ENCODE measurements at regions not wholly inside any gene's neighbourhood (a gene's known extent, or its start where the extent isn't known, plus 50 kb on each side); places are given as distances from the start of the nearest gene placed in this dataset.
A peak's percentile ranks its signal among the peaks of the same experiment; 100 is the strongest.
"Not testable (repeated sequence)": the region's sequence is repeated elsewhere in the genome, so short reads cannot be mapped to it uniquely, and the experiment has no call there.

DNA sequence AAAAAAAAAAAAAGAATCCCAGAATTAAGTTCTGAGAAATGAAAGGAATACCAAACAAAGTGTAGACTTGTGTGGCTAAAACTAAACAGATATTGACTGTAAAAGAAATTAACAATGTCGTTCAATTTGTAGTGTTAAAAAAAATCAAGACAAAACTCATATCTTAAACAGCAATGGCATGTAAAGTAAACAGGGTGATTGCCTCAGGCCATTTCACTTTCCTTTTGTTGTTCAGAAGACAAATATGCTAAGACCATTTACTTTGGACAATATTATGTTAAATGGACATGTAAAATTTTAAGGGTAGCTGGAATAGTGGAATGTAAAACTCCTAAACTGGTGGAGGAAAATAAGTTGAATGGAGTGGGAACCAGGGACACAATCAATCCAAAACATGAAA, 139.1 kb downstream of the RTP4 start:
- intact Hi-C loops (cut with micrococcal nuclease) = no loop called here
- no peak for DNase-seq
- Histone ChIP-seq H3K9me3 (ENCODE audit: control insufficient read depth in 1 of 2, low read length in 2 of 2) (no peaks in the 10 kb centered on the region), H3K4me1 (ENCODE audit: insufficient read depth, low read length) (no peaks in the 10 kb centered on the region), H3K27ac (ENCODE audit: low read depth, low read length) (no peak overlapping the region), H3K4me3 (ENCODE audit: low read length in 2 of 2) (no peak overlapping the region), H3K27me3 (ENCODE audit: insufficient read depth, low read length) (no peaks in the 10 kb centered on the region), H3K36me3 (ENCODE audit: insufficient read depth, low read length) (no peaks in the 10 kb centered on the region)
- ChIA-PET CTCF (ENCODE audit: partially characterized antibody) (no interaction called here), POLR2A (ENCODE audit: partially characterized antibody) (no interaction called here)
- Mint-ChIP-seq H3K4me3 (no peak overlapping the region), H3K27ac (no peak overlapping the region), H3K27me3 (peaks cover 2 to 5% of the 10 kb centered on the region in 2 donors), H3K36me3 (no peaks in the 10 kb centered on the region), H3K9me3 (peaks cover 2 to 9% (median 4%) of the 10 kb centered on the region in 8 donors), H3K4me1 (no peaks in the 10 kb centered on the region)

DNA sequence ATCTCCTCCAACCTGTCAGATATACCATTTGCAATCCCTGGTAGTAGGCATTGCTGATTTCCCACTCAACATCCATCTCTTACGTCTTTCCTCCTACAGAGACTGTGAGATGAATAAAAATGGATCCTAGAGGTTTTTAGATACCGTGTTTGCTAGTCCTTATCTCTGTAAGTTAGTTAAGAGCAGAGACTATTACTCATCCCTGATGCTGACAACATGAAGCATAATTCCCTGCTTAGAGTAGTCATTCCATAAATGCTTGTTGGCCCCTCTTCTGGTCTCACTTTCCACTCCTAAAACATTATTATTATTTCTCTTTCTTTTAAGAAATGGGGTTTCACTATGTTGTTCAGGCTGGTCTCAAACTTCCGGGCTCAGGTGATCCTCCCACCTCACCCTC, 136.2 kb downstream of the RTP4 start:
- no peaks in the 10 kb centered on the region for H3K27me3 ChIP-seq (ENCODE audit: insufficient read depth, low read length)
- no peak overlapping the region for H3K27ac ChIP-seq (ENCODE audit: low read depth, low read length)
- no peaks in the 10 kb centered on the region for H3K36me3 Mint-ChIP-seq
- no peak overlapping the region for H3K4me3 ChIP-seq (ENCODE audit: low read length in 2 of 2)
- no peak for DNase-seq
- intact Hi-C loops (cut with micrococcal nuclease) = no loop called here
- POLR2A ChIA-PET (ENCODE audit: partially characterized antibody) = no interaction called here
- CTCF ChIA-PET (ENCODE audit: partially characterized antibody) = no interaction called here
- no peaks in the 10 kb centered on the region for H3K9me3 ChIP-seq (ENCODE audit: control insufficient read depth in 1 of 2, low read length in 2 of 2)
- peaks cover 3 to 8% of the 10 kb centered on the region in 2 donors for H3K27me3 Mint-ChIP-seq
- H3K4me1 Mint-ChIP-seq = no peaks in the 10 kb centered on the region
- no peaks in the 10 kb centered on the region for H3K4me1 ChIP-seq (ENCODE audit: insufficient read depth, low read length)
- no peaks in the 10 kb centered on the region for H3K36me3 ChIP-seq (ENCODE audit: insufficient read depth, low read length)
- H3K4me3 Mint-ChIP-seq = no peak overlapping the region
- no peak overlapping the region for H3K27ac Mint-ChIP-seq
- H3K9me3 Mint-ChIP-seq = peaks cover 0 to 2% (median 0%) of the 10 kb centered on the region in 8 donors

DNA sequence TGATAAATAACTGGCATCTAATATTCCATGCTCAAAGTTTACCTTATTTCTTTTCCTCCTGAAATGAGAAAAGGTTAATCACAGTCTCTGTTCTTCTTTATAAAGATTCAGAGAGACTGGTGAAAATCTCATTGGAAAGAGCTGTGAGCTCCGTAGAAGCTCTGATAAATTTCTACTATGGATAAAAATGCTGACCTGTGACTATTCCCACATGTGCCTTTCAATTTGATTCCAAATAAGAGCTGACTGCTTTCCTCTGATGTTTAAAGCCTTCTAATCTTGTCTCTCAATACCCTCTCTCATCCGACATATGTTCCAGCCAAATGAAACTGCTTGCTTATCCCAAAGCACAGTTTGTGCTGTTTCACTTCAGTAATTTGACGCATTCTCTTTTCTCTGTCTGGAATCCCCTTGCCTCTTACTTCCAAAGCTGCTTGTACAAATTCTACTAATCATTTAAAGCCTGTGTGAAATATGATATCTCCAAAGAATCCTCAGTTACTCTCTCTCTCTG, 130.1 kb downstream of the RTP4 start:
- CTCF ChIA-PET (ENCODE audit: partially characterized antibody) = no interaction called here
- H3K27me3 Mint-ChIP-seq = peaks cover 8 to 16% of the 10 kb centered on the region in 2 donors
- H3K36me3 Mint-ChIP-seq = no peaks in the 10 kb centered on the region

DNA sequence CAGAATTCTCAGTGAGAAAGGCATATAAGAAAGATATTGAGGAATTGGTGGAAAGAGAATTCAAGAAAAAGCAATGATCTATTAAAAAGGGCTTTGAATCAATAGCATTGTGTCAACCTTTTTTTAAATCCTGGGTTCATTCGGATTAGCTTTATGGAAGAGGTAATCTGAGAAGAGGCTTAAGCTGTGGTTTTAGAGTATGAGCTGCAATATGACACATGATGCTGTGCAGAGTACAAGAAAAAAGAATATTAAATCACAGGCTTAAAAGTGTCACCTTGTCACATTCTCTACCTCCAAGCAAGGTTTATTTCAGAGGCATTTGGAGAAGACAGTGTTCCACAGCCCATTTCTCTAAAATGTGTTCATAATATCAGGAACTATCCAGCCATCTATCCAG, 128.9 kb downstream of the RTP4 start:
- intact Hi-C loops (cut with micrococcal nuclease) = no loop called here
- Histone ChIP-seq H3K4me1 (ENCODE audit: insufficient read depth, low read length) (no peaks in the 10 kb centered on the region), H3K27ac (ENCODE audit: low read depth, low read length) (no peak overlapping the region), H3K9me3 (ENCODE audit: control insufficient read depth in 1 of 2, low read length in 2 of 2) (no peaks in the 10 kb centered on the region), H3K4me3 (ENCODE audit: low read length in 2 of 2) (no peak overlapping the region), H3K36me3 (ENCODE audit: insufficient read depth, low read length) (no peaks in the 10 kb centered on the region), H3K27me3 (ENCODE audit: insufficient read depth, low read length) (no peaks in the 10 kb centered on the region)
- Mint-ChIP-seq H3K4me3 (no peak overlapping the region), H3K27ac (no peak overlapping the region), H3K4me1 (no peaks in the 10 kb centered on the region), H3K9me3 (peaks cover 0 to 6% (median 3%) of the 10 kb centered on the region in 8 donors), H3K36me3 (no peaks in the 10 kb centered on the region), H3K27me3 (peaks cover 10 to 19% of the 10 kb centered on the region in 2 donors)
- ChIA-PET POLR2A (ENCODE audit: partially characterized antibody) (no interaction called here), CTCF (ENCODE audit: partially characterized antibody) (no interaction called here)
- no peak for DNase-seq

More for the DNA sequence above, 130.1 kb downstream of the RTP4 start:
- Histone ChIP-seq H3K36me3 (ENCODE audit: insufficient read depth, low read length) (no peaks in the 10 kb centered on the region), H3K4me3 (ENCODE audit: low read length in 2 of 2) (no peak overlapping the region), H3K27ac (ENCODE audit: low read depth, low read length) (no peak overlapping the region), H3K9me3 (ENCODE audit: control insufficient read depth in 1 of 2, low read length in 2 of 2) (no peaks in the 10 kb centered on the region), H3K27me3 (ENCODE audit: insufficient read depth, low read length) (no peaks in the 10 kb centered on the region), H3K4me1 (ENCODE audit: insufficient read depth, low read length) (no peaks in the 10 kb centered on the region)
- intact Hi-C loops (cut with micrococcal nuclease) = no loop called here
- Mint-ChIP-seq H3K27ac (peak overlapping the region in 1 of 7 donors; percentile 6), H3K4me3 (no peak overlapping the region), H3K4me1 (no peaks in the 10 kb centered on the region), H3K9me3 (peaks cover 0 to 3% (median 0%) of the 10 kb centered on the region in 8 donors)
- POLR2A ChIA-PET (ENCODE audit: partially characterized antibody) = no interaction called here
- no peak for DNase-seq

DNA sequence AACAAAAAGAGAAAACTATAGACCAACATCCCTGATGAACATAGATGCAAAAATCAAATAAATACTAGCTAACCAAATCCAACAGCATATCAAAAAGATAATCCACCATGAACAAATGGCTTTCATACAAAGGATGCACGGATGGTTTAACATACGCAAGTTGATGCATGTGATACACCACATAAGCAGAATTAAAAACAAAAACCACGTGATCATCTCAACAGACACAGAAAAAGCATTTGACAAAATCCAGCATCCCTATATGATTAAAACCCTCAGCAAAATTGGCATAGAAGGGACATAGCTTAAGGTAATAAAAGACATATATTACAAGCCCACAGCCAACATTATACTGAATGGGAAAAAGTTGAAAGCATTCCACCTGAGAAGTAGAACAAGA, 125.9 kb downstream of the RTP4 start:
- not testable (repeated sequence) for H3K36me3 Mint-ChIP-seq, H3K27ac Mint-ChIP-seq

DNA sequence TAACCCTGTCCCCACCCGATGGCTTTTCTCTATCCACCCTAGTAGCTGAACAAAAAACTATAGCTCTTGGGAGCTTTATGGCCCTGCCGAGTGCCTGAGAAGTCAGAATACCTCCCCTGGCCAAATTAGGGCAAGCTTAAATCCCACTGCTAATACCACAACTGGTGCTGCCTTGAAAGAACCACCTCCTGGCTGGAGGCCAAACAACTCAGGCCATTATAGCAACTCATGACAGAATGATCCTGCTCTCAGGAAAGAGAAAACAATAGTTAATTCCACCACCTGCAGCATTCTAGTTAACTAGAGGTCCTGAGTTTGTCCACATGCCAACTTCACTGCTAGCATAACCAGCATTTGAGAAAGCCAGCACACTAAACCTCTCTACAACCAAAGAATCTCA, 123.2 kb downstream of the RTP4 start:
- POLR2A ChIA-PET (ENCODE audit: partially characterized antibody) = no interaction called here
- no peaks in the 10 kb centered on the region for H3K4me1 Mint-ChIP-seq
- H3K27me3 ChIP-seq (ENCODE audit: insufficient read depth, low read length) = no peaks in the 10 kb centered on the region
- H3K4me1 ChIP-seq (ENCODE audit: insufficient read depth, low read length) = no peaks in the 10 kb centered on the region
- peaks cover 12 to 17% of the 10 kb centered on the region in 2 donors for H3K27me3 Mint-ChIP-seq
- intact Hi-C loops (cut with micrococcal nuclease) = no loop called here
- DNase-seq = no peak
- H3K9me3 Mint-ChIP-seq = peaks cover 0 to 6% (median 3%) of the 10 kb centered on the region in 8 donors
- no peaks in the 10 kb centered on the region for H3K9me3 ChIP-seq (ENCODE audit: control insufficient read depth in 1 of 2, low read length in 2 of 2)
- no peak overlapping the region for H3K27ac Mint-ChIP-seq
- no peak overlapping the region for H3K27ac ChIP-seq (ENCODE audit: low read depth, low read length)
- no peaks in the 10 kb centered on the region for H3K36me3 ChIP-seq (ENCODE audit: insufficient read depth, low read length)
- no peak overlapping the region for H3K4me3 Mint-ChIP-seq
- CTCF ChIA-PET (ENCODE audit: partially characterized antibody) = no interaction called here
- H3K4me3 ChIP-seq (ENCODE audit: low read length in 2 of 2) = no peak overlapping the region
- H3K36me3 Mint-ChIP-seq = no peaks in the 10 kb centered on the region

More for the DNA sequence above, 125.9 kb downstream of the RTP4 start:
- H3K9me3 Mint-ChIP-seq; H3K27ac ChIP-seq (ENCODE audit: low read depth, low read length); DNase-seq; H3K4me1 Mint-ChIP-seq; H3K4me3 Mint-ChIP-seq; H3K27me3 ChIP-seq (ENCODE audit: insufficient read depth, low read length); POLR2A ChIA-PET (ENCODE audit: partially characterized antibody); H3K36me3 ChIP-seq (ENCODE audit: insufficient read depth, low read length); H3K4me1 ChIP-seq (ENCODE audit: insufficient read depth, low read length); CTCF ChIA-PET (ENCODE audit: partially characterized antibody); H3K9me3 ChIP-seq (ENCODE audit: control insufficient read depth in 1 of 2, low read length in 2 of 2); intact Hi-C loops (cut with micrococcal nuclease); H3K4me3 ChIP-seq (ENCODE audit: low read length in 2 of 2): not testable (repeated sequence)
- H3K27me3 Mint-ChIP-seq = peaks cover 14 to 18% of the 10 kb centered on the region in 2 donors

DNA sequence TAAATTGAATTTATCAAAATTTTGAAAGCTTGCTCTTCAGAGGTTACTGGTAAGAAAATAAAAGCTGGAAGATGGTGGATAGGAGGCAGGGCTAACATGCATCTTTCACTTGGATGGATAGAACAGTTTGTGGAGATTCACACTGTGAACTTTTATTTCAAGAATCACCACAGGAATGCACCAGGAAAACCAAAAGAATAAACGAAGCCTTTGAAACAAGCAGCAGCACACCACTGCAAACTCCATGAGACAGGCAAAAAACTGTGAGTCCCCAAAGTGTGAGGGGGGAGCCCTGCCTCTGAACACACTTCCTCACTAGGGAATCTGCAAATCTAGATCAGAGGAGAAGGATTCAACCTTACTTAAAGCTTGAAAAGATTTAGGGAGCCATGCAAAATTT, 122.2 kb downstream of the RTP4 start:
- Histone ChIP-seq H3K4me3 (ENCODE audit: low read length in 2 of 2) (no peak overlapping the region), H3K9me3 (ENCODE audit: control insufficient read depth in 1 of 2, low read length in 2 of 2) (no peaks in the 10 kb centered on the region), H3K27ac (ENCODE audit: low read depth, low read length) (no peak overlapping the region), H3K27me3 (ENCODE audit: insufficient read depth, low read length) (no peaks in the 10 kb centered on the region), H3K36me3 (ENCODE audit: insufficient read depth, low read length) (no peaks in the 10 kb centered on the region), H3K4me1 (ENCODE audit: insufficient read depth, low read length) (no peaks in the 10 kb centered on the region)
- ChIA-PET CTCF (ENCODE audit: partially characterized antibody) (no interaction called here), POLR2A (ENCODE audit: partially characterized antibody) (no interaction called here)
- no peak for DNase-seq
- no peak overlapping the region for H3K27ac Mint-ChIP-seq
- H3K9me3 Mint-ChIP-seq = peaks cover 0 to 6% (median 3%) of the 10 kb centered on the region in 8 donors
- no peak overlapping the region for H3K4me3 Mint-ChIP-seq
- no peaks in the 10 kb centered on the region for H3K4me1 Mint-ChIP-seq
- no peaks in the 10 kb centered on the region for H3K36me3 Mint-ChIP-seq
- intact Hi-C loops (cut with micrococcal nuclease) = no loop called here
- H3K27me3 Mint-ChIP-seq = peaks cover 12 to 23% of the 10 kb centered on the region in 2 donors
